Lung (tissue), 11 donors: ENCODE measurements at regions not wholly inside any gene's neighbourhood (a gene's known extent, or its start where the extent isn't known, plus 50 kb on each side); places are given as distances from the start of the nearest gene placed in this dataset.

Experiments used
- ATAC-seq: fragments of 200-7000 bp; cut with Tn5 transposase; one replicate; pipeline ENCODE4 v1.9.1; 2020; ENCODE audit warnings: moderate number of reproducible peaks; ENCODE audit not compliant: insufficient read depth, low FRiP score
- DNase-seq, 3 donors: peaks; one replicate each; pipeline ENCODE4 v3.0.0-alpha.2; 2013 to 2017
- H3K27ac ChIP-seq, 2 donors: one replicate each; pipeline ENCODE4 v1.5.1; 2013; ENCODE audit warnings: mild to moderate bottlenecking in 2 of 2, moderate library complexity in 2 of 2, control low read depth in 1 of 2, inconsistent platforms in 1 of 2, low read depth in 1 of 2, low read length in 1 of 2
- H3K27me3 ChIP-seq, 3 donors: one replicate each; pipeline ENCODE4 v1.5.1; 2013; ENCODE audit warnings: low read length in 2 of 3; ENCODE audit not compliant: control insufficient read depth in 3 of 3, insufficient read depth in 3 of 3
- H3K36me3 ChIP-seq, 4 donors: one replicate each; pipeline ENCODE4 v1.5.1; 2013; ENCODE audit warnings: low read length in 4 of 4, mild to moderate bottlenecking in 1 of 4, moderate library complexity in 1 of 4; ENCODE audit not compliant: control insufficient read depth in 4 of 4, insufficient read depth in 4 of 4
- H3K4me1 ChIP-seq, 5 donors: one replicate each; pipeline ENCODE4 v1.5.1; 2013; ENCODE audit warnings: low read length in 5 of 5, mild to moderate bottlenecking in 2 of 5, moderate library complexity in 1 of 5; ENCODE audit not compliant: control insufficient read depth in 5 of 5, insufficient read depth in 5 of 5
- H3K4me3 ChIP-seq: one replicate; pipeline ENCODE4 v1.5.1; 2013; ENCODE audit warnings: mild to moderate bottlenecking, control low read depth, moderate library complexity
- H3K9ac ChIP-seq, 2 donors: one replicate each; pipeline ENCODE4 v1.5.1; 2013; ENCODE audit warnings: low read length in 2 of 2, control low read depth in 1 of 2; ENCODE audit not compliant: insufficient read depth in 1 of 2
- H3K9me3 ChIP-seq, 4 donors: one replicate each; pipeline ENCODE4 v1.5.1; 2013; ENCODE audit warnings: low read length in 3 of 4, mild to moderate bottlenecking in 1 of 4, moderate library complexity in 1 of 4; ENCODE audit not compliant: control insufficient read depth in 4 of 4, insufficient read depth in 3 of 4
- CTCF ChIP-seq: IDR thresholded peaks from 2 replicates; pipeline ENCODE4 v1.5.1; 2012; ENCODE audit warnings: mild to moderate bottlenecking; ENCODE audit errors: control extremely low read depth, extremely low read depth
- WGBS, 2 donors: extraction: QIAGEN DNeasy Blood & Tissue Kit; methylation state at CpG; one replicate each; pipeline ENCODE4 v1.1.7; 2013; 5-methylcytosine and 5-hydroxymethylcytosine counted together
- donor health status: control.
- donor health status: control.
- donor health status: Bipolar disorder and iron deficiency.
- donor health status: healthy.
- donor health status: DM: yes; HTN: yes; CAD: no.

DNA sequence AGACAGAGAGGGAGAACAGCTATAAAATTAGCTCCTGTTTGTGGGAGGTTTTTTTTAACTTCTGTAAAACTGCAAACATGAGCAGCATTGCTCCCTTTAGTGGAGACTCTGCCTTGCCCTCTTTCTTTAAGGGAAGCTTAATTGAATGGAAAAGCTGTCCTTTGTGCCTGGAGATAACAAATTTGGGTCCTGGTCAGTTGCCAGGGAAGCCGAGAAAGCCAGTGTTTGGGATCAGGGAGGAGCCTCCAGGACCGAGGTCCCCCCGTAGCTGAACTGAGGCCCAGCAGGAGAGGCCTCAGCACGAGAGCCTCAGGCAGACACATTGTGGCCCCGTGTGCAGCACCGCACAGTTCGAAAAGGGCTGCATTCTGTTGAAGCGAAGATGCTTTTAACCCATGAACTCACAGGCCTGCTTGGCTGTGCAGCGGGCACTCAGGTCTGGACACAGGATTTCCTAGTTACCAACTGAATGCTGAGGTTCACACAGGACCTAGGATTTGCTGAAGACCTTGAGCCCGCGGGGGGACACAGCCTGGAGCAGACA lies 369.7 kb downstream of the DCDC2C start:
- no peak for ATAC-seq
- H3K27me3 ChIP-seq = no peaks in the 10 kb centered on the region
- 80 to 88% methylated on average over 11 of the region's 11 CpGs for WGBS, 2 donors

GRCh38 chr2:4077017-4077416 lies 373.6 kb downstream of the DCDC2C start:
- Histone ChIP-seq H3K4me1 (peaks cover 0 to 11% (median 2%) of the 10 kb centered on the region in 5 donors), H3K36me3 (no peaks in the 10 kb centered on the region), H3K9ac (no peak overlapping the region), H3K27ac (no peak overlapping the region), H3K9me3 (no peaks in the 10 kb centered on the region), H3K27me3 (no peaks in the 10 kb centered on the region), H3K4me3 (no peak overlapping the region)
- ATAC-seq (no peak), DNase-seq (no peak)
- 44 to 58% methylated on average over 3 of the region's 3 CpGs for WGBS, 2 donors
- no peak for TF ChIP-seq CTCF

More for the DNA sequence above, 369.7 kb downstream of the DCDC2C start:
- Histone ChIP-seq H3K4me3 (no peak overlapping the region), H3K9me3 (peaks cover 0 to 1% (median 0%) of the 10 kb centered on the region in 4 donors), H3K4me1 (peaks cover 0 to 11% (median 2%) of the 10 kb centered on the region in 5 donors), H3K27ac (no peak overlapping the region), H3K9ac (no peak overlapping the region), H3K36me3 (no peaks in the 10 kb centered on the region)
- DNase-seq = peak in 2 of 3 donors; percentile 19 to 25
- no peak for TF ChIP-seq CTCF

- H3K36me3 ChIP-seq = no peaks in the 10 kb centered on the region
- peaks cover 0 to 6% (median 0%) of the 10 kb centered on the region in 5 donors for H3K4me1 ChIP-seq
- ATAC-seq (no peak), DNase-seq (no peak)
- 63 to 82% methylated on average over 7 of the region's 7 CpGs for WGBS, 2 donors
- H3K9ac ChIP-seq = no peak overlapping the region
- H3K9me3 ChIP-seq = peaks cover 0 to 8% (median 1%) of the 10 kb centered on the region in 4 donors
- no peak overlapping the region for H3K4me3 ChIP-seq
- no peaks in the 10 kb centered on the region for H3K27me3 ChIP-seq
- TF ChIP-seq CTCF = no peak
- H3K27ac ChIP-seq = no peak overlapping the region
Observed at GRCh38 chr2:4085186-4085585, 381.8 kb downstream of the DCDC2C start.
